Vagina (tissue), 2 donors: ENCODE measurements at regions not wholly inside any gene's neighbourhood (a gene's known extent, or its start where the extent isn't known, plus 50 kb on each side); places are given as distances from the start of the nearest gene placed in this dataset.

ENCODE experiments used
- DNase-seq, 2 donors: peaks; one replicate each; pipeline ENCODE4 v3.0.0-alpha.2; 2017; ENCODE audit errors: extremely low spot score in 2 of 2
- H3K27ac ChIP-seq: fragments of 200-600 bp; sonication (generic); one replicate; pipeline ENCODE4 v1.5.1; 2019
- H3K27me3 ChIP-seq: fragments of 200-600 bp; sonication (generic); one replicate; pipeline ENCODE4 v1.5.1; 2019
- H3K36me3 ChIP-seq, 2 donors: fragments of 200-600 bp; sonication (generic); one replicate each; pipeline ENCODE4 v1.5.1; 2017 to 2019
- H3K4me1 ChIP-seq: fragments of 200-600 bp; sonication (generic); one replicate; pipeline ENCODE4 v1.5.1; 2019
- H3K4me3 ChIP-seq, 2 donors: fragments of 200-600 bp; sonication (generic); 1 replicate in 1 of 2; 2 replicates in 1 of 2; pipeline ENCODE4 v1.5.1; 2016 to 2019
- H3K9me3 ChIP-seq: fragments of 200-600 bp; sonication (generic); one replicate; pipeline ENCODE4 v1.5.1; 2019
- POLR2A ChIP-seq, 2 donors: fragments of 450-650 bp; IDR thresholded peaks; one replicate each; pipeline ENCODE4 v1.6.1; 2017; ENCODE audit warnings: antibody characterized with exemption in 2 of 2, mild to moderate bottlenecking in 2 of 2, moderate library complexity in 2 of 2
- POLR2AphosphoS5 ChIP-seq, 2 donors: sonication (generic); formaldehyde crosslinking; IDR thresholded peaks; one replicate each; pipeline ENCODE4 v1.9.0; 2017; ENCODE audit warnings: antibody characterized with exemption in 2 of 2, mild to moderate bottlenecking in 2 of 2, low read depth in 1 of 2; ENCODE audit not compliant: insufficient read depth in 1 of 2
- intact Hi-C: fragments of 100-400 bp; cut with DNase I; formaldehyde crosslinking; loops from one replicate; pipeline ENCODE4 v1.15.1; 2023
- TF ChIP-seq, protein P1 (sequence below), 3 experiments: fragments of 450-650 bp in 2 of 3; fragments of 200-600 bp in 1 of 3; sonication (generic) in 1 of 3; IDR thresholded peaks; one replicate each; pipeline ENCODE4 v1.5.1; 2017 to 2019; ENCODE audit warnings: antibody characterized with exemption in 3 of 3, mild to moderate bottlenecking in 2 of 3, moderate library complexity in 2 of 3

DNA sequence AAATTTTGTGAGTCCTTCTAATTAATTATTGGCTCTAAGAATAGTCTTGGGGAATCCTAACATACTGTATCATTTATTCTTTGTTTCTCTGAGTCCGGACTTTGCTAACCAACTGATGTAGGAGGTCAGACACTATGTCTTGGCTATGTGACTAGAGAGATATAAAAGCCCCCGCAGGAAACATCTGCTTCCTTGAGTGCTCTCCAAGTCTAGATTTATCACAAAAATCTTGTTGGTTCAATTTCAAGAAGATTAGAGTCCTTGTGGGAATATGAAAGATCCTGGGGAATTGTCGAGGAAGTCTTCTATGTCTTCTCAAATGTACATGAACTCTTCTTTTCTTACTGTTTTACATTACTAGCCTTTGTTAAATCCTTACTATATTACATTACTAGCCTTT lies 1712.5 kb downstream of the NCAM2 start:
- Histone ChIP-seq H3K9me3 (no peaks in the 10 kb centered on the region), H3K27me3 (no peaks in the 10 kb centered on the region), H3K36me3 (no peaks in the 10 kb centered on the region), H3K4me3 (no peak overlapping the region), H3K4me1 (no peaks in the 10 kb centered on the region), H3K27ac (no peak overlapping the region)
- no peak for TF ChIP-seq POLR2AphosphoS5 (IDR thresholded peaks at IDR 0.05; ENCODE audit: insufficient read depth in 1 of 2, low read depth in 1 of 2)
- no peak for TF ChIP-seq POLR2A (IDR thresholded peaks at IDR 0.05)
- TF ChIP-seq, protein P1, sequence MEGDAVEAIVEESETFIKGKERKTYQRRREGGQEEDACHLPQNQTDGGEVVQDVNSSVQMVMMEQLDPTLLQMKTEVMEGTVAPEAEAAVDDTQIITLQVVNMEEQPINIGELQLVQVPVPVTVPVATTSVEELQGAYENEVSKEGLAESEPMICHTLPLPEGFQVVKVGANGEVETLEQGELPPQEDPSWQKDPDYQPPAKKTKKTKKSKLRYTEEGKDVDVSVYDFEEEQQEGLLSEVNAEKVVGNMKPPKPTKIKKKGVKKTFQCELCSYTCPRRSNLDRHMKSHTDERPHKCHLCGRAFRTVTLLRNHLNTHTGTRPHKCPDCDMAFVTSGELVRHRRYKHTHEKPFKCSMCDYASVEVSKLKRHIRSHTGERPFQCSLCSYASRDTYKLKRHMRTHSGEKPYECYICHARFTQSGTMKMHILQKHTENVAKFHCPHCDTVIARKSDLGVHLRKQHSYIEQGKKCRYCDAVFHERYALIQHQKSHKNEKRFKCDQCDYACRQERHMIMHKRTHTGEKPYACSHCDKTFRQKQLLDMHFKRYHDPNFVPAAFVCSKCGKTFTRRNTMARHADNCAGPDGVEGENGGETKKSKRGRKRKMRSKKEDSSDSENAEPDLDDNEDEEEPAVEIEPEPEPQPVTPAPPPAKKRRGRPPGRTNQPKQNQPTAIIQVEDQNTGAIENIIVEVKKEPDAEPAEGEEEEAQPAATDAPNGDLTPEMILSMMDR (IDR thresholded peaks at IDR 0.05), result no peak
- no peak for DNase-seq
- intact Hi-C loops, result no loop called here

DNA sequence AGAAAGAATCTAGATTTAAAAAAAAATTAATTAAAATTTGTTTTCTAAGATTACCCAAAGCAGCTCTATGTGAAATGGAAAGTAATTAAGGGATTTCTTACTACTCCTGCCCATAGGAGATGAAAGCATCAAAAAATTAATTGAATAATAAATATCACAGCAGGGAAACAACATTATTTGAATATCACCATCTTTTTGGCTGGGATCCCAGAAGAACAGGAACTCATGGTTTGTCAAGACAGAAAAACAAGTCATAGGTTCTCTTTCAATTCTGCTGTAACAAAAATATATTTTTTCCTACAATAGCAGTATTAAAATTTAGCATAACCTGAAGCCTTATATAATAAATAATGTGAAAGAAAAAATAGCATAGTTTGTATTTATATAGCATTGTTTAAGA lies 1713.4 kb downstream of the NCAM2 start:
- DNase-seq, result no peak
- intact Hi-C loops, result no loop called here
- TF ChIP-seq POLR2AphosphoS5 (IDR thresholded peaks at IDR 0.05; ENCODE audit: insufficient read depth in 1 of 2, low read depth in 1 of 2) (no peak), POLR2A (IDR thresholded peaks at IDR 0.05) (no peak)
- TF ChIP-seq, protein P1 (IDR thresholded peaks at IDR 0.05), result no peak

DNA sequence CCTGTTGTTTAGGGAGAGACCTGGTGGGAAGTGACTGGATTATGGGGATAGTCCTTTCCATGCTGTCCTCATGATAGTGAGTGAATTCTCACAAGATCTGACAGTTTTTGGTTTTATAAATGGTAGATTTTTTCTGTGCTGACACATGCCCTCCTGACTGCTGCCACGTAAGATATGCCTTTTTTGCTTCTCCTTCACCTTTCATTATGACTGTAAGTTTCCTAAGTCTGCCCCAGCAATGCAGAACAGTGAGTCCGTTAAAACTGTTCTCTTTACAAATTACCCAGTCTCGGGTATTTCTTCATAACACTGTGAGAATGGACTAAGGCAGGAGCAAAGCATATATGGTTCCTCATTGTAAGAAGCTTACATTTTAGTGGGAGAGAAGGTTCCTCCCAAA lies 1727.2 kb downstream of the NCAM2 start:
- Histone ChIP-seq H3K27ac (no peak overlapping the region), H3K9me3 (no peaks in the 10 kb centered on the region), H3K36me3 (no peaks in the 10 kb centered on the region), H3K4me1 (no peaks in the 10 kb centered on the region), H3K4me3 (no peak overlapping the region), H3K27me3 (no peaks in the 10 kb centered on the region)
- intact Hi-C loops, result no loop called here
- no peak for DNase-seq
- no peak for TF ChIP-seq POLR2A (IDR thresholded peaks at IDR 0.05)
- TF ChIP-seq, protein P1 (IDR thresholded peaks at IDR 0.05), result no peak
- TF ChIP-seq POLR2AphosphoS5 (IDR thresholded peaks at IDR 0.05; ENCODE audit: insufficient read depth in 1 of 2, low read depth in 1 of 2), result no peak

More for the DNA sequence above, 1713.4 kb downstream of the NCAM2 start:
- H3K36me3 ChIP-seq, result no peaks in the 10 kb centered on the region
- no peaks in the 10 kb centered on the region for H3K4me1 ChIP-seq
- no peak overlapping the region for H3K4me3 ChIP-seq
- H3K9me3 ChIP-seq, result no peaks in the 10 kb centered on the region
- no peak overlapping the region for H3K27ac ChIP-seq
- no peaks in the 10 kb centered on the region for H3K27me3 ChIP-seq

DNA sequence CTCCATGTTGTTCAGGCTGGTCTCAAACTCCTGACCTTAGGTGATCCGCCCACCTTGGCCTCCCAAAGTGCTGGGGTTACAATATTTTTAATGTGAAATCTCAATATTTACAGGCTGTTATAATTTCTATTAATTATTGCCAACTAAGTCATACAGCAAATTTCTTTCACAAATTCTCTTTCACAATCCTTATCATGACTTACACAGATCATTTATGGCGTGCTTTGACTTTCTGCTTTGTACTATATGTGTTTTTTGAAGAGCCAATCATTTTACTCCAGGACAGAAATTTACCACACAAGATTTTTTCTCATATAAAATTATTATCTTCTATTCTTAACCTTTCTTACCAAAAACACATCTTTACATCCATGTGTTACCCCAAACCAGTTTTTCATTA lies 1729.9 kb downstream of the NCAM2 start:
- H3K36me3 ChIP-seq, result no peaks in the 10 kb centered on the region
- intact Hi-C loops, result no loop called here
- no peak overlapping the region for H3K27ac ChIP-seq
- no peak for DNase-seq
- no peaks in the 10 kb centered on the region for H3K4me1 ChIP-seq
- TF ChIP-seq, protein P1 (IDR thresholded peaks at IDR 0.05), result no peak
- no peak for TF ChIP-seq POLR2AphosphoS5 (IDR thresholded peaks at IDR 0.05; ENCODE audit: insufficient read depth in 1 of 2, low read depth in 1 of 2)
- no peak for TF ChIP-seq POLR2A (IDR thresholded peaks at IDR 0.05)
- no peak overlapping the region for H3K4me3 ChIP-seq
- no peaks in the 10 kb centered on the region for H3K9me3 ChIP-seq
- no peaks in the 10 kb centered on the region for H3K27me3 ChIP-seq

DNA sequence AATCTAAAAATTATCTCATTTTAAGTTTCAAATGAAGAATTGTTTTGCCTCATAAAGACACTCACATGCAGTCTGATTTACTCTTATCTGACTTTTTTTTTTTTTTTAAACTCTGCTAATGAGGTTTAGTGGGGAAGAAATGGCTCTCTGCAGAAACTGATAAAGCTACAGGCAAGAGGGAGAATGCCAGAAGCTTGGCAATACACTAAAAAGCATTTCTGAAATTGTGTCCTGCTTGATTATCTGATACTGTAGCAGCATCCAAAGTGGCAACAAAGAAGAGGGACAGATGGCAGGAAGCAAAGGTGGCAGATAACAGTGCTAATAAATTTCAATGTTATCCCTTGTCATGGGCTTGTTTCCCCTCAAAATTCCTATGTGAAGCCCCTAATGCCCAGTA lies 1744.9 kb downstream of the NCAM2 start:
- no peak overlapping the region for H3K4me3 ChIP-seq
- no peak for DNase-seq
- H3K9me3 ChIP-seq, result no peaks in the 10 kb centered on the region
- no peaks in the 10 kb centered on the region for H3K27me3 ChIP-seq
- H3K4me1 ChIP-seq, result no peaks in the 10 kb centered on the region
- no peak overlapping the region for H3K27ac ChIP-seq
- no peaks in the 10 kb centered on the region for H3K36me3 ChIP-seq
- TF ChIP-seq POLR2AphosphoS5 (IDR thresholded peaks at IDR 0.05; ENCODE audit: insufficient read depth in 1 of 2, low read depth in 1 of 2) (no peak), POLR2A (IDR thresholded peaks at IDR 0.05) (no peak)
- TF ChIP-seq, protein P1 (IDR thresholded peaks at IDR 0.05), result no peak
- intact Hi-C loops, result no loop called here
